AG09319 (cell line): ENCODE measurements at regions not wholly inside any gene's neighbourhood (a gene's known extent, or its start where the extent isn't known, plus 50 kb on each side); places are given as distances from the start of the nearest gene placed in this dataset.

Source experiments
- DNase-seq: peaks from one replicate; pipeline ENCODE4 v3.0.0-alpha.2; 2010; ENCODE audit warnings: low read depth; ENCODE audit errors: extremely low read depth
- CTCF ChIP-seq: IDR thresholded peaks from 2 replicates; pipeline ENCODE4 v1.5.1; 2011; ENCODE audit warnings: low read depth, mild to moderate bottlenecking, inconsistent platforms, low read length, moderate library complexity

GRCh38 chr6:101042966-101043365, 161.8 kb upstream of the ASCC3 start:
- TF ChIP-seq CTCF = no peak
- DNase-seq = no peak

DNA sequence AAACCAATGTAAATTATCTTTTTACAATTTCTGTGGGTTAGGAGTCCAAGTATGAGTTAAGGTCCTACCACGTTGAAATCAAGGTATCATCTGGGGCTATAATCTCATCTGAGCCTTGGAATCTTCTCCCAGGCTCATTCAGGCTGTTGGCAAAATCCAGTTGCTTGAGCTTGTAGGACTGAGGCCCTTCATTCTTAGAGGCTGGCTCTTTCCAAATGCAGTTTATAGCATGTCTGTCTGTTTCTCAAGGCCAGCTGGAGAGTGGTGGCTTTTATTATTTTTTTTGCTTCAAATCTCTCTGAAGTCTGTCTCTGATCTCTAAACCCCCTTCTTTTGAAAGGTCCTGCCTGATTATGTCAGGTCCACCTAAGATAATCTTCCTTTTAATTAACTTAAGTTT, 177.2 kb upstream of the ASCC3 start:
- no peak for TF ChIP-seq CTCF
- DNase-seq = no peak

- TF ChIP-seq CTCF = no peak
- DNase-seq = no peak
Measured at GRCh38 chr6:101066481-101066880, 185.4 kb upstream of the ASCC3 start.

- TF ChIP-seq CTCF = no peak
- no peak for DNase-seq
Measured at GRCh38 chr6:101069191-101069795, 188.2 kb upstream of the ASCC3 start.

DNA sequence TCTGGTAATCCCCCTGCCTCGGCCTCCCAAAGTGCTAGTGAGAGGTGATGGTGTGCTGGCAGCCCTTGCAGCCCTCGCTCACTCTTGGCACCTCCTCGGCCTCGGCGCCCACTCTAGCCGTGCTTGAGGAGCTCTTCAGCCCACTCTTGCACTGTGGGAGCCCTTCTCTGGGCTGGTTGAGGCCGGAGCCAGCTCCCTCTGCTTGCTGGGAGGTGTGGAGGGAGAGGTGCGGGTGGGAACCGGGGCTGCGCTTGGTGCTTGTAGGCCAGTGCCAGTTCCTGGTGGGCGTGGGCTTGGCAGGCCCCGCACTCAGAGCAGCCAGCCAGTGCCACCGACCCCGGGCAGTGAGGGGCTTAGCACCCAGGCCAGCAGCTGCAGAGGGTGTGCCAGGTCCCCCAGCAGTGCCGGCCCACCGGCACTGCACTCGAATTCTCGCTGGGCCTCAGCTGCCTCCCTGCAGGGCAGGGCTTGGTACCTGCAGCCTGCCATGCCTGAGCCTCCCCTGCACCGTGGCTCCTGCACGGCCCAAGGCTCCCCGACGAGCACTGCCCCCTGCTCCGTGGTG, 189.0 kb upstream of the ASCC3 start:
- no peak for DNase-seq
- no peak for TF ChIP-seq CTCF

GRCh38 chr6:101077344-101077743, 196.2 kb upstream of the ASCC3 start:
- no peak for DNase-seq
- no peak for TF ChIP-seq CTCF

DNA sequence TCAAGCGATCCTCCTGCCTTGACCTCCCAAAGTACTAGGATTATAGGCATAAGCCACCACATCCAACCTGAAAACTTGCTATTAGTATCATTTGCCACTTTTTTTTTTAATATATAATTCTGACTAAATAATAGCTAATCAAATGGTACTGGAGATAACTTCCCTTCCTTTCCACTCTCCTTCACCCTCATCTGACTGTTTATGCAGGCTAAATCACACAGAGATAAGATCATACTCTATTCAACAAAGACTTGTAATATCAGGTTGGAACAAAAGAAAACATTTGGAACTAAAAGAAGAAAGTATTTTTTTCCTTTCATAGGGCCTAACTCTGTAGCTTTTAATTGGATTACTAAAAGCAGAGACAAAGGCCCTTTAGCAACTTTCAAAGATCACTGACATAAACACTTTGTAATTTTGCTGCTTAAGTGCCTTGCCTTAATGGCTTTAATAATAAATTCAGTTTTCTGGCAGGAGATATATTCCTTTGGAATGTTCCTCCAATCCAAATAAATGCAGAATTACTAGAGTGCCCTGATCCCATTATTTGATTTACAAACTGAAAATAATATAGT, 198.7 kb upstream of the ASCC3 start:
- DNase-seq = no peak
- no peak for TF ChIP-seq CTCF
